ENCODE measurements at regions not wholly inside any gene's neighbourhood (a gene's known extent, or its start where the extent isn't known, plus 50 kb on each side); places are given as distances from the start of the nearest gene placed in this dataset.

DNA sequence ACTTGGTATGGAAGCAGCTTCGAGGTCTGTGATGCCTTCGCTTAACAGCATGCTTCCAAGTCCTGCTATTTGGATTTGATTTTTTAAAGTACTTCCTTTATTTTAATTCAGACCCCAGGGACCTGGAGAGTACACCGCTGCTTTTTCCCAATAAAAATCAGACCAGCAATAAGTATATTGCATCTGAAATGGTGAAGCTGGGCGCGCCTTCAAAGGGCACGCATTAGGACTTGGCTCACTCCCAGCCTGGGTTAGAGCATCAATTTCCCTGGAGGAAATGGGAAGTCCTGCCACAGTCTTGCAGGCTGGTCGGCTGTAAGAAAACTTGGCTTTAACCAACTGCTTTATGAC lies 325.1 kb downstream of the RRAGC start:
- TF ChIP-seq, protein P1, sequence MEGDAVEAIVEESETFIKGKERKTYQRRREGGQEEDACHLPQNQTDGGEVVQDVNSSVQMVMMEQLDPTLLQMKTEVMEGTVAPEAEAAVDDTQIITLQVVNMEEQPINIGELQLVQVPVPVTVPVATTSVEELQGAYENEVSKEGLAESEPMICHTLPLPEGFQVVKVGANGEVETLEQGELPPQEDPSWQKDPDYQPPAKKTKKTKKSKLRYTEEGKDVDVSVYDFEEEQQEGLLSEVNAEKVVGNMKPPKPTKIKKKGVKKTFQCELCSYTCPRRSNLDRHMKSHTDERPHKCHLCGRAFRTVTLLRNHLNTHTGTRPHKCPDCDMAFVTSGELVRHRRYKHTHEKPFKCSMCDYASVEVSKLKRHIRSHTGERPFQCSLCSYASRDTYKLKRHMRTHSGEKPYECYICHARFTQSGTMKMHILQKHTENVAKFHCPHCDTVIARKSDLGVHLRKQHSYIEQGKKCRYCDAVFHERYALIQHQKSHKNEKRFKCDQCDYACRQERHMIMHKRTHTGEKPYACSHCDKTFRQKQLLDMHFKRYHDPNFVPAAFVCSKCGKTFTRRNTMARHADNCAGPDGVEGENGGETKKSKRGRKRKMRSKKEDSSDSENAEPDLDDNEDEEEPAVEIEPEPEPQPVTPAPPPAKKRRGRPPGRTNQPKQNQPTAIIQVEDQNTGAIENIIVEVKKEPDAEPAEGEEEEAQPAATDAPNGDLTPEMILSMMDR (IDR thresholded peaks at IDR 0.05; ENCODE audit: insufficient read depth, low read depth, low read length, missing control alignments) = no peak
- no peak for DNase-seq (ENCODE audit: low read depth)

GRCh38 chr1:38533772-38534472 lies 325.6 kb downstream of the RRAGC start:
- TF ChIP-seq, protein P1 (IDR thresholded peaks at IDR 0.05; ENCODE audit: insufficient read depth, low read depth, low read length, missing control alignments) = no peak
- peak; percentile 11 for DNase-seq (ENCODE audit: low read depth)
- H3K4me3 ChIP-seq (ENCODE audit: low read depth, low read length) = no peak overlapping the region

More for the DNA sequence above, 325.1 kb downstream of the RRAGC start:
- H3K4me3 ChIP-seq (ENCODE audit: low read depth, low read length) = no peak overlapping the region

DNA sequence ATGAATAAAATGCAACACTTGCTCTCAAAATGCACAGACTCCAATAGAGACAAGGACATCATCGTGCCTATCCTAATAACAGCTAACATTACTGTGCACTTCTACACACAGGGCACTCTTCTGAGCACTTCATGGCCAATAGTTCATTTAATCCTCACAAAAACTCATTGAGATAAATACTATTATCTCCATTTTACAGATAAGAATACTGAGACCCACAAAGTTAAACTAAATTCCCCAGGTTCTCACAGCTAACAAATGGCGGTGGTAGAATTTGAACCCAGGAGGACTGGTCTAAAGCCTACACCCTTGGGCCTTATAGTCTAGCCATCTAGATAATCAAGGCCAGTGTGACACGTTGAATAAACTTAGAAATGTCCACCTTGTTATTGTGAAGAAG lies 328.6 kb downstream of the RRAGC start:
- TF ChIP-seq, protein P1 (IDR thresholded peaks at IDR 0.05; ENCODE audit: insufficient read depth, low read depth, low read length, missing control alignments) = no peak

GRCh38 chr1:38529946-38530345 lies 329.6 kb downstream of the RRAGC start:
- no peak overlapping the region for H3K4me3 ChIP-seq (ENCODE audit: low read depth, low read length)
- DNase-seq (ENCODE audit: low read depth) = no peak
- TF ChIP-seq, protein P1 (IDR thresholded peaks at IDR 0.05; ENCODE audit: insufficient read depth, low read depth, low read length, missing control alignments) = no peak

More for the DNA sequence above, 328.6 kb downstream of the RRAGC start:
- DNase-seq (ENCODE audit: low read depth) = no peak
- H3K4me3 ChIP-seq (ENCODE audit: low read depth, low read length) = no peak overlapping the region

DNA sequence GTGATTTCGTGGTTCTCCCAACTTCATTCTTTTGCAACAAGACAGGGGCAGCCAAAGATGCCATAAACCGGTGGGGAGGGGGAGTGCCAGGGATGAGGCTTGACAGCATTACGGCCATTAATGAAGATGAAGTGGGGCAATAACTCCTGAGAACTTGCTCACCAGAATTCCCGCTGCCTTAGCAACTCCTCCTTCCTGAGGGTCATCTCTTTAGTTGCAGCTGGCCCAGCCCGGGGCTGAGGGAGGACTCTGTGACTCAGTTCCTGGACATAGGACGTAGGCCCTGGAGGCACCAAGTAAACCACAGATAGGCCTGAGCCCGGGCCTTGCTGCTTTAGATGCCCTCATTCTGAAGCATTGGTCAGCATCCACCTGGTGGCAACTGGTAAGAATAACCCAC lies 330.2 kb downstream of the RRAGC start:
- no peak overlapping the region for H3K4me3 ChIP-seq (ENCODE audit: low read depth, low read length)
- TF ChIP-seq, protein P1 (IDR thresholded peaks at IDR 0.05; ENCODE audit: insufficient read depth, low read depth, low read length, missing control alignments) = no peak
- DNase-seq (ENCODE audit: low read depth) = no peak

GRCh38 chr1:38528623-38529022 lies 330.9 kb downstream of the RRAGC start:
- DNase-seq (ENCODE audit: low read depth) = no peak
- no peak overlapping the region for H3K4me3 ChIP-seq (ENCODE audit: low read depth, low read length)
- TF ChIP-seq, protein P1 (IDR thresholded peaks at IDR 0.05; ENCODE audit: insufficient read depth, low read depth, low read length, missing control alignments) = no peak

Measured in GM12865 (cell line).